ENCODE measurements at regions not wholly inside any gene's neighbourhood (a gene's known extent, or its start where the extent isn't known, plus 50 kb on each side); places are given as distances from the start of the nearest gene placed in this dataset.

DNA sequence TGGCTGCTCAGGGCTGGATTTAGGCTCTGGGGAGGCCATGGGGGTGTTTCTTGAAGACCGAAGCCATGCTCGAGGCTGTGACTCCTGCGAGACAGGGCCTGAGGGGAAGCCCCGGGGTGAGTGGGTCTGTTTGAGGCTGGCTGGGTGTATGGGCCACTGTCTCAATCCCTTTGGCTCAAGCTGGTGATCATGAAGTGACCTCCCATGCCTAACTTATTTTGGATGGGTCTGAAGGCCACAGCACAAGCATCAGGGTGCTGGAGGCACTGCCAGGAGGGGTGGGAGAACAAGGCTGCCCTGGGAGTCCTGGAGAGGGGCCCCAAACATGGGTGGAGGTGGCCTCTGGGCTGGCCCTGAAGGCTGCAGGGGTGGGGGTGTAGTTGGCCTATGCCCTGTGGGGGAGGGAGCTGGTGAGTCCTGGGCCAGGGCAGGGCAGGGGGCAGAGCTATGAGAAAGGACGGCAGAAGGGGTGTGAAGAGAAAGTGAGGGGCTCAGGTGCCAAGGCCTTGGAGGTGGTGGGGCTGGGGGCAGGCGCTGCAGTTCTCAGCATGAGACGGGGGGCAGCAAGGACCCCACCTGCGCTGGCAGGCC lies 100.9 kb downstream of the KIF26A start (continued):
- TF ChIP-seq ATF6 (CRISPR knock-in tag; IDR thresholded peaks at IDR 0.05) (no peak), ERG (CRISPR knock-in tag; IDR thresholded peaks at IDR 0.05) (no peak), TEAD4 (CRISPR knock-in tag; IDR thresholded peaks at IDR 0.05) (no peak), FOXP4 (CRISPR knock-in tag; IDR thresholded peaks at IDR 0.05) (no peak), ZNF423 (CRISPR knock-in tag; IDR thresholded peaks at IDR 0.05) (no peak), RORB (CRISPR knock-in tag; IDR thresholded peaks at IDR 0.05) (no peak), STAT6 (CRISPR knock-in tag; conservative IDR thresholded peaks at IDR 0.05; ENCODE audit: low read depth) (no peak), MYBL2 (CRISPR knock-in tag; IDR thresholded peaks at IDR 0.05) (no peak), MAX (CRISPR knock-in tag; IDR thresholded peaks at IDR 0.05) (no peak), SP1 (CRISPR knock-in tag; conservative IDR thresholded peaks at IDR 0.05) (no peak), CBFB (CRISPR knock-in tag; IDR thresholded peaks at IDR 0.05; ENCODE audit: low read depth) (no peak), CREB1 (CRISPR knock-in tag; IDR thresholded peaks at IDR 0.05) (no peak), GRHL2 (CRISPR knock-in tag; IDR thresholded peaks at IDR 0.05; ENCODE audit: insufficient replicate concordance, severe bottlenecking) (no peak)

DNA sequence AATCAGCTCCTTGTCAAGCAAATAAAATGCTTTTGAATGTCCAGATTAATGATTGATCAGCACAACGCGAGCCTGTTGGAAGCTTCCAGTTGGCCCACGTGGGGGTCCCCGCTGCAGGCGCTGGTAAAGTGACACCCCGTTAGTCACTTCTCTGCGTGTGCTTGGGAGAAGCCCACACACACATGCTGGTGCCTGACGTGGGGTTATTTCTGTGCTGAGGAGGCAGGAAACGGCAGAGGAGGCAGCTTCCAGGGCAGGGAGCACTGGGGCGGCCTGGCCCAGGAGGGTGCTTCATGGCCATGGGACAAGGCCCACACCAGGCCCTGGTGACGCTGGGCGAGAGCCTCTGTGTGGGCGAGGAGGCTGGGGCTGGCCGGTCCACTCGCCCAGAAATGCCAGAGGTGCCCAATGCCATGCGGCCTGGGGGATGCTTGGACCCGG lies 101.5 kb downstream of the KIF26A start:
- CTCF ChIA-PET, result interaction anchor here (1.4 kb wide), 1 partner anchor 34 kb away, joined by 3 read pairs; no protein-coding TSS in a partner anchor
- POLR2A ChIA-PET, result no interaction called here
- Mint-ChIP-seq H3K4me1 (peaks cover 7% of the 10 kb centered on the region), H3K4me3 (no peak overlapping the region), H3K9me3 (peaks cover 9% of the 10 kb centered on the region), H3K27ac (no peak overlapping the region), H3K27me3 (ENCODE audit: low read depth) (peaks cover 6% of the 10 kb centered on the region; the same call in 1 of the 2 replicates), H3K36me3 (peaks cover 17% of the 10 kb centered on the region)
- ATAC-seq, result no peak
- TF ChIP-seq ZNF219 (CRISPR knock-in tag; IDR thresholded peaks at IDR 0.05; ENCODE audit: borderline replicate concordance) (no peak), FOXJ3 (CRISPR knock-in tag; IDR thresholded peaks at IDR 0.05; ENCODE audit: borderline replicate concordance) (no peak), EMX1 (CRISPR knock-in tag; IDR thresholded peaks at IDR 0.05) (no peak), ESRRA (CRISPR knock-in tag; IDR thresholded peaks at IDR 0.05; ENCODE audit: borderline replicate concordance) (no peak), HMGA2 (CRISPR knock-in tag; IDR thresholded peaks at IDR 0.05) (no peak), FOXP1 (CRISPR knock-in tag; IDR thresholded peaks at IDR 0.05; ENCODE audit: borderline replicate concordance) (no peak), KAT7 (CRISPR knock-in tag; IDR thresholded peaks at IDR 0.05; ENCODE audit: borderline replicate concordance) (no peak), CDX4 (CRISPR knock-in tag; IDR thresholded peaks at IDR 0.05; ENCODE audit: borderline replicate concordance) (no peak)
- TF ChIP-seq, protein P1, sequence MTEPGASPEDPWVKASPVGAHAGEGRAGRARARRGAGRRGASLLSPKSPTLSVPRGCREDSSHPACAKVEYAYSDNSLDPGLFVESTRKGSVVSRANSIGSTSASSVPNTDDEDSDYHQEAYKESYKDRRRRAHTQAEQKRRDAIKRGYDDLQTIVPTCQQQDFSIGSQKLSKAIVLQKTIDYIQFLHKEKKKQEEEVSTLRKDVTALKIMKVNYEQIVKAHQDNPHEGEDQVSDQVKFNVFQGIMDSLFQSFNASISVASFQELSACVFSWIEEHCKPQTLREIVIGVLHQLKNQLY (CRISPR knock-in tag; IDR thresholded peaks at IDR 0.05), result no peak
- DNase-seq (ENCODE audit: low spot score), result no peak

All from WTC11 (cell line).